ENCODE measurements at regions not wholly inside any gene's neighbourhood (a gene's known extent, or its start where the extent isn't known, plus 50 kb on each side); places are given as distances from the start of the nearest gene placed in this dataset.

GRCh38 chr6:155916846-155917624 lies 461.4 kb upstream of the NOX3 start:
- TF ChIP-seq, protein P1, sequence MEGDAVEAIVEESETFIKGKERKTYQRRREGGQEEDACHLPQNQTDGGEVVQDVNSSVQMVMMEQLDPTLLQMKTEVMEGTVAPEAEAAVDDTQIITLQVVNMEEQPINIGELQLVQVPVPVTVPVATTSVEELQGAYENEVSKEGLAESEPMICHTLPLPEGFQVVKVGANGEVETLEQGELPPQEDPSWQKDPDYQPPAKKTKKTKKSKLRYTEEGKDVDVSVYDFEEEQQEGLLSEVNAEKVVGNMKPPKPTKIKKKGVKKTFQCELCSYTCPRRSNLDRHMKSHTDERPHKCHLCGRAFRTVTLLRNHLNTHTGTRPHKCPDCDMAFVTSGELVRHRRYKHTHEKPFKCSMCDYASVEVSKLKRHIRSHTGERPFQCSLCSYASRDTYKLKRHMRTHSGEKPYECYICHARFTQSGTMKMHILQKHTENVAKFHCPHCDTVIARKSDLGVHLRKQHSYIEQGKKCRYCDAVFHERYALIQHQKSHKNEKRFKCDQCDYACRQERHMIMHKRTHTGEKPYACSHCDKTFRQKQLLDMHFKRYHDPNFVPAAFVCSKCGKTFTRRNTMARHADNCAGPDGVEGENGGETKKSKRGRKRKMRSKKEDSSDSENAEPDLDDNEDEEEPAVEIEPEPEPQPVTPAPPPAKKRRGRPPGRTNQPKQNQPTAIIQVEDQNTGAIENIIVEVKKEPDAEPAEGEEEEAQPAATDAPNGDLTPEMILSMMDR (IDR thresholded peaks at IDR 0.05; ENCODE audit: control extremely low read depth, extremely low read depth) = no peak
- no peak overlapping the region for H3K9ac ChIP-seq (ENCODE audit: insufficient read depth in 1 of 2, low read length in 2 of 2)
- ATAC-seq (ENCODE audit: insufficient read depth, low FRiP score) = no peak
- no peaks in the 10 kb centered on the region for H3K36me3 ChIP-seq (ENCODE audit: control insufficient read depth in 4 of 4, insufficient read depth in 4 of 4, low read length in 4 of 4)
- DNase-seq = peak in 2 of 3 donors; percentile 34 to 59
- H3K27ac ChIP-seq (ENCODE audit: low read depth in 1 of 2, low read length in 1 of 2) = no peak overlapping the region
- WGBS, 2 donors = 64 to 80% methylated on average over 2 of the region's 2 CpGs
- H3K4me3 ChIP-seq = no peak overlapping the region
- no peaks in the 10 kb centered on the region for H3K27me3 ChIP-seq (ENCODE audit: control insufficient read depth in 3 of 3, insufficient read depth in 3 of 3, low read length in 2 of 3)
- H3K9me3 ChIP-seq (ENCODE audit: control insufficient read depth in 4 of 4, insufficient read depth in 3 of 4, low read length in 3 of 4) = no peaks in the 10 kb centered on the region
- peaks cover 0 to 9% (median 0%) of the 10 kb centered on the region in 5 donors for H3K4me1 ChIP-seq (ENCODE audit: control insufficient read depth in 5 of 5, insufficient read depth in 5 of 5, low read length in 5 of 5)

GRCh38 chr6:155915651-155916050 lies 460.0 kb upstream of the NOX3 start:
- Histone ChIP-seq H3K4me1 (ENCODE audit: control insufficient read depth in 5 of 5, insufficient read depth in 5 of 5, low read length in 5 of 5) (peaks cover 0 to 9% (median 0%) of the 10 kb centered on the region in 5 donors), H3K9me3 (ENCODE audit: control insufficient read depth in 4 of 4, insufficient read depth in 3 of 4, low read length in 3 of 4) (no peaks in the 10 kb centered on the region), H3K36me3 (ENCODE audit: control insufficient read depth in 4 of 4, insufficient read depth in 4 of 4, low read length in 4 of 4) (no peaks in the 10 kb centered on the region), H3K27me3 (ENCODE audit: control insufficient read depth in 3 of 3, insufficient read depth in 3 of 3, low read length in 2 of 3) (no peaks in the 10 kb centered on the region), H3K9ac (ENCODE audit: insufficient read depth in 1 of 2, low read length in 2 of 2) (no peak overlapping the region), H3K27ac (ENCODE audit: low read depth in 1 of 2, low read length in 1 of 2) (no peak overlapping the region), H3K4me3 (no peak overlapping the region)
- 14 to 37% methylated on average over 1 of the region's 1 CpG for WGBS, 2 donors
- TF ChIP-seq, protein P1 (IDR thresholded peaks at IDR 0.05; ENCODE audit: control extremely low read depth, extremely low read depth) = no peak
- DNase-seq (peak in 2 of 3 donors; percentile 34 to 56), ATAC-seq (ENCODE audit: insufficient read depth, low FRiP score) (no peak)

DNA sequence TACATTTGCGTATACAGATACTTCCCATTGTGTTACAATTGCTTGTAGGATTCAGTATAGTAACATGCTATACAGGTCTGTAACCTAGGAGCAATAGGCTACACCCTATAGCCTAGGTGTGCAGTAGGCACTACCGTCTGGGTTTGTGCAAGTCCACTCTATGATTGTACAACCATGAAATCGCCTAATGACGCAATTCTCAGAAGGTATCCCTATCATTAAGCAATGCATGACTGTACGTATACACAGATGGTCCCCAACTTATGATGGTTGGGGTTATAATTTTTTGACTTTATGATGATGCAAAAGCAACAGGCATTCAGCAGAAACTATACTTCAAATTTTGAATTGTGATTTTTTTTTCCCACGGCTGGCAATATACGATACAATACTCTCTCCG lies 458.2 kb upstream of the NOX3 start:
- no peak for DNase-seq
- Histone ChIP-seq H3K27ac (ENCODE audit: low read depth in 1 of 2, low read length in 1 of 2) (no peak overlapping the region), H3K4me1 (ENCODE audit: control insufficient read depth in 5 of 5, insufficient read depth in 5 of 5, low read length in 5 of 5) (peaks cover 0 to 9% (median 0%) of the 10 kb centered on the region in 5 donors), H3K27me3 (ENCODE audit: control insufficient read depth in 3 of 3, insufficient read depth in 3 of 3, low read length in 2 of 3) (no peaks in the 10 kb centered on the region), H3K36me3 (ENCODE audit: control insufficient read depth in 4 of 4, insufficient read depth in 4 of 4, low read length in 4 of 4) (no peaks in the 10 kb centered on the region), H3K9ac (ENCODE audit: insufficient read depth in 1 of 2, low read length in 2 of 2) (no peak overlapping the region), H3K9me3 (ENCODE audit: control insufficient read depth in 4 of 4, insufficient read depth in 3 of 4, low read length in 3 of 4) (peaks cover 0 to 8% (median 2%) of the 10 kb centered on the region in 4 donors), H3K4me3 (no peak overlapping the region)
- ATAC-seq (ENCODE audit: insufficient read depth, low FRiP score) = no peak
- WGBS, 2 donors = 74 to 87% methylated on average over 8 of the region's 8 CpGs
- TF ChIP-seq, protein P1 (IDR thresholded peaks at IDR 0.05; ENCODE audit: control extremely low read depth, extremely low read depth) = no peak
